GM12873 (cell line): ENCODE measurements at regions not wholly inside any gene's neighbourhood (a gene's known extent, or its start where the extent isn't known, plus 50 kb on each side); places are given as distances from the start of the nearest gene placed in this dataset.

Experiments
- TF ChIP-seq, protein P1 (sequence below): IDR thresholded peaks from 2 replicates; pipeline ENCODE4 v1.5.1; 2012; ENCODE audit warnings: low read depth, mild to moderate bottlenecking, moderate library complexity, low read length, control low read depth; ENCODE audit not compliant: insufficient read depth; ENCODE audit errors: missing control alignments

- TF ChIP-seq, protein P1, sequence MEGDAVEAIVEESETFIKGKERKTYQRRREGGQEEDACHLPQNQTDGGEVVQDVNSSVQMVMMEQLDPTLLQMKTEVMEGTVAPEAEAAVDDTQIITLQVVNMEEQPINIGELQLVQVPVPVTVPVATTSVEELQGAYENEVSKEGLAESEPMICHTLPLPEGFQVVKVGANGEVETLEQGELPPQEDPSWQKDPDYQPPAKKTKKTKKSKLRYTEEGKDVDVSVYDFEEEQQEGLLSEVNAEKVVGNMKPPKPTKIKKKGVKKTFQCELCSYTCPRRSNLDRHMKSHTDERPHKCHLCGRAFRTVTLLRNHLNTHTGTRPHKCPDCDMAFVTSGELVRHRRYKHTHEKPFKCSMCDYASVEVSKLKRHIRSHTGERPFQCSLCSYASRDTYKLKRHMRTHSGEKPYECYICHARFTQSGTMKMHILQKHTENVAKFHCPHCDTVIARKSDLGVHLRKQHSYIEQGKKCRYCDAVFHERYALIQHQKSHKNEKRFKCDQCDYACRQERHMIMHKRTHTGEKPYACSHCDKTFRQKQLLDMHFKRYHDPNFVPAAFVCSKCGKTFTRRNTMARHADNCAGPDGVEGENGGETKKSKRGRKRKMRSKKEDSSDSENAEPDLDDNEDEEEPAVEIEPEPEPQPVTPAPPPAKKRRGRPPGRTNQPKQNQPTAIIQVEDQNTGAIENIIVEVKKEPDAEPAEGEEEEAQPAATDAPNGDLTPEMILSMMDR, result no peak
Observed at GRCh38 chr13:19060311-19061002, 121.2 kb downstream of the TUBA3C start.

DNA sequence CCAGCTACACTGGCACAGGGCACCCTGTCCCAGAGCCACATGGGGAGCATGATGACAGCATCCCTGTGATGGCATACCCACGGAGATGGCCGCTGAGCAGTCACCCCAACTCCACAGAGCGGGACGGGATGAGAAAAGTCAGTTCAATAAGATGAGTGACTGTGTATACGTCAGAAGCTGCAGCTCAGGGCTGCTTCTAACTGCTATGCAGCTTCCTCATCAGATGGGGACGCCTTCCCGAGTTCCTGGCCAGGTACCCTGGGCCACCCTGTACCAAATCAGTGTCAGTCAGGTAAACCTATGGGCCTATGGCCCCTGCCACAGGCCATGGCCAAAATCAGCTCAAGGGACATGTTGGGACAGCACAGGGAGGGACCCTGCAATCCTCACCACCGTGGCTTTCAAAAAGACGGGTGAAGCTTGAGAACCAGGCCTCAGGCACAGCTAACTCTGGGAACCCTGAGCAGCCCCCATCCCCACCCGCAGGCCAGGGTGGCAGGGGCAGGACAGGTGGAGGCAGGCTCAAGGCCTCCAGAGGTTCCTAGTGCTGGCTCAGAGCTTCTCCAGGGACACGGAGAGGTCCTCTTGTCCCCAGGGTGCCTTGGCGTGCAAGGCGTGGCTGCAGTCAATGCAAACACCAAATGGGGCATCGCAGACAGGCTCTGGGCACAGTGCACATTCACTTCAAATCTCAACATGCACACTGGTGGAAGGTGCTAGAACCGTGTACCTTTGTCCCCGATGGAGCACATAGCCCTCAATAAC, 122.4 kb downstream of the TUBA3C start:
- TF ChIP-seq, protein P1, result no peak

- TF ChIP-seq, protein P1, result no peak
Observed at GRCh38 chr13:19058566-19058965, 123.1 kb downstream of the TUBA3C start.

- TF ChIP-seq, protein P1, result no peak
Observed at GRCh38 chr13:19057588-19058340, 123.9 kb downstream of the TUBA3C start.

GRCh38 chr13:19056984-19057490, 124.6 kb downstream of the TUBA3C start:
- TF ChIP-seq, protein P1, result no peak

DNA sequence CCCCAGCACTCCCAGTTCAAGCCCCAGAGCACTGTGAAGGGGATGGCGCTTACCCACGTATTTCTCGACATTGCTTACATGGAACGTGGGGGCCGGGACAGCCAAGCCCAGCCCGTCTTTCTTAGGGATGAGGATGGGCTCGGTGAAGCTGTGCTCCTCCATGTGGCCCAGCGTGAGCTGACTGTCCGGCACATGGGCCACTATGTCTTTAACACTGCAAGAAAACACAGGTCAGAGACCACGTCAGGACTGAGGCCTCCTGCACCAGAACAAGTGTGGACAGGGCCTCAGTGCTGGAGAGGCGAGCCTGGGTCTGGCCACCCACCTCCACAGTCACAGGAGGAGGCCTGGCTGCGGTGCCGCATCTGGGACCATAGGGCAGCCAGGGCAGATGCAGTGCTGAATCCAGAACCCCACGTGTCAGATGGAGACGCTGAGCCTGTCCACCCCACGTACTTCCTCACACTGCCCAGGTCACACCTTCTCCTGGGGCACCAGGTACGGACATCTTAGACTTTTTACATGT, 125.2 kb downstream of the TUBA3C start:
- TF ChIP-seq, protein P1, result no peak
